DMS153 (cell line): ENCODE measurements at regions not wholly inside any gene's neighbourhood (a gene's known extent, or its start where the extent isn't known, plus 50 kb on each side); places are given as distances from the start of the nearest gene placed in this dataset.

Experiments
- DNase-seq: peaks from one replicate; lab custom pipeline; 2025; lab: John Stamatoyannopoulos, UW

GRCh38 chr2:155298001-155298400, 599.5 kb downstream of the KCNJ3 start:
- no peak for DNase-seq

- no peak for DNase-seq
These were observed 595.9 kb downstream of the KCNJ3 start for GRCh38 chr2:155294358-155294757.

GRCh38 chr2:155281907-155282306, 583.4 kb downstream of the KCNJ3 start:
- no peak for DNase-seq

GRCh38 chr2:155273323-155273722, 574.8 kb downstream of the KCNJ3 start:
- DNase-seq, result no peak

- DNase-seq, result no peak
These were observed 568.1 kb downstream of the KCNJ3 start for GRCh38 chr2:155266583-155266982.

- no peak for DNase-seq
These were observed 567.6 kb downstream of the KCNJ3 start for GRCh38 chr2:155266109-155266508.

- DNase-seq, result no peak
These were observed 558.3 kb downstream of the KCNJ3 start for GRCh38 chr2:155256803-155257202.

GRCh38 chr2:155250800-155251199, 552.3 kb downstream of the KCNJ3 start:
- peak; percentile 30 for DNase-seq

- DNase-seq, result no peak
These were observed 541.7 kb downstream of the KCNJ3 start for GRCh38 chr2:155240176-155240575.

- no peak for DNase-seq
These were observed 537.2 kb downstream of the KCNJ3 start for GRCh38 chr2:155235710-155236109.

- DNase-seq, result peak; percentile 12
These were observed 525.4 kb downstream of the KCNJ3 start for GRCh38 chr2:155223781-155224406.

GRCh38 chr2:155218945-155219344, 520.5 kb downstream of the KCNJ3 start:
- no peak for DNase-seq

- no peak for DNase-seq
These were observed 519.9 kb downstream of the KCNJ3 start for GRCh38 chr2:155218292-155218924.

GRCh38 chr2:155215037-155215707, 516.7 kb downstream of the KCNJ3 start:
- DNase-seq, result no peak

GRCh38 chr2:155209696-155210450, 511.4 kb downstream of the KCNJ3 start:
- no peak for DNase-seq

- DNase-seq, result no peak
These were observed 504.7 kb downstream of the KCNJ3 start for GRCh38 chr2:155203178-155203577.

GRCh38 chr2:155200753-155201152, 502.3 kb downstream of the KCNJ3 start:
- no peak for DNase-seq

- DNase-seq, result peak; percentile 84
These were observed 491.8 kb downstream of the KCNJ3 start for GRCh38 chr2:155190342-155190741.

- DNase-seq, result no peak
These were observed 480.4 kb downstream of the KCNJ3 start for GRCh38 chr2:155178921-155179320.

GRCh38 chr2:155176345-155176744, 477.9 kb downstream of the KCNJ3 start:
- no peak for DNase-seq

- no peak for DNase-seq
These were observed 470.8 kb downstream of the KCNJ3 start for GRCh38 chr2:155169317-155169716.

GRCh38 chr2:155162494-155162893, 464.0 kb downstream of the KCNJ3 start:
- DNase-seq, result no peak

- no peak for DNase-seq
These were observed 462.8 kb downstream of the KCNJ3 start for GRCh38 chr2:155161314-155161713.
